HFF-Myc (cell line): ENCODE measurements at regions not wholly inside any gene's neighbourhood (a gene's known extent, or its start where the extent isn't known, plus 50 kb on each side); places are given as distances from the start of the nearest gene placed in this dataset.

Experiments
- DNase-seq: peaks from one replicate; pipeline ENCODE4 v3.0.0-alpha.2; 2011; ENCODE audit warnings: low read depth; ENCODE audit errors: extremely low read depth
- H3K4me3 ChIP-seq: replicated peaks from 2 replicates; pipeline ENCODE4 v1.5.1; 2011; ENCODE audit warnings: low read depth, mild to moderate bottlenecking, control low read depth, low read length
- TF ChIP-seq, protein P1 (sequence below): IDR thresholded peaks from 2 replicates; pipeline ENCODE4 v1.5.1; 2012; ENCODE audit warnings: mild to moderate bottlenecking, low read depth, low read length, control low read depth; ENCODE audit errors: missing control alignments

- DNase-seq = no peak
- H3K4me3 ChIP-seq = no peak overlapping the region
- TF ChIP-seq, protein P1, sequence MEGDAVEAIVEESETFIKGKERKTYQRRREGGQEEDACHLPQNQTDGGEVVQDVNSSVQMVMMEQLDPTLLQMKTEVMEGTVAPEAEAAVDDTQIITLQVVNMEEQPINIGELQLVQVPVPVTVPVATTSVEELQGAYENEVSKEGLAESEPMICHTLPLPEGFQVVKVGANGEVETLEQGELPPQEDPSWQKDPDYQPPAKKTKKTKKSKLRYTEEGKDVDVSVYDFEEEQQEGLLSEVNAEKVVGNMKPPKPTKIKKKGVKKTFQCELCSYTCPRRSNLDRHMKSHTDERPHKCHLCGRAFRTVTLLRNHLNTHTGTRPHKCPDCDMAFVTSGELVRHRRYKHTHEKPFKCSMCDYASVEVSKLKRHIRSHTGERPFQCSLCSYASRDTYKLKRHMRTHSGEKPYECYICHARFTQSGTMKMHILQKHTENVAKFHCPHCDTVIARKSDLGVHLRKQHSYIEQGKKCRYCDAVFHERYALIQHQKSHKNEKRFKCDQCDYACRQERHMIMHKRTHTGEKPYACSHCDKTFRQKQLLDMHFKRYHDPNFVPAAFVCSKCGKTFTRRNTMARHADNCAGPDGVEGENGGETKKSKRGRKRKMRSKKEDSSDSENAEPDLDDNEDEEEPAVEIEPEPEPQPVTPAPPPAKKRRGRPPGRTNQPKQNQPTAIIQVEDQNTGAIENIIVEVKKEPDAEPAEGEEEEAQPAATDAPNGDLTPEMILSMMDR = no peak
These were observed 308.1 kb upstream of the PKN2 start for GRCh38 chr1:88375977-88376376.

DNA sequence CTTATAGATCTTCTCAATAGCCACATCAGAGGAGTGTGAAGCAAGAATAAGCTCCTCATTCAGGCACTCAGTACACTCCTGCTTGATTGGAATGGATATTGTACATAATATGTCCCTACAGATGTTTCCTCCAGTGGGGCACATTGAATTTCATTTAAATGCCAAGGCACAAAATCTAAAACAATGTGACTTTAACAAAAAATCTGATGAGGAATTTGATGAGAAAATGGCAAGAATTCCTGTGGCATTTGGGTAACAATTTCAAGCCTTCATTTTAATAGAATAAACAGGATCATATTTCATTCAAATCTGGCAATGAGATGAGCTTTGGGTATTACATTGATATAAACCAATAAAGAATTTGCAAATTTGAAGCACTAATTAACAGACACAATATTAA is 307.7 kb upstream of the PKN2 start:
- H3K4me3 ChIP-seq = no peak overlapping the region
- no peak for DNase-seq
- TF ChIP-seq, protein P1 = no peak

DNA sequence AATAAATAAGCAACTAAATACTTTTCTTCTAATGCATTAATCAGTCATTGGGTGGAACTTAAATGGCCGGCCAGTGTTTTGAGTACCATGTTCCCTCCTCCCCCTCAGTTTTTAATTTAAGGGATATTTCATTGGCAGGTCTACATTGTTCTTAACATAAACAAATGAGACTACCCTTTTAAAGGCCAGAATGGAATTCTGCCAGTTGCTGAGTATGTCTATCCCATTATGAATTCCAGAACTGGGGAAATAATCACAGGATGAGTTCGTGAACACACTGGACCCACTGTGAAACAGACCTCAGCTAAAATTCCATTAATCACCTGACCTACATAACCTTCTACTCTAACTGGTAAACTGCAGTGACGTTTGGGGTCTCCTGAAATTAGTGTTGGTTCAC is 305.5 kb upstream of the PKN2 start:
- no peak for DNase-seq
- TF ChIP-seq, protein P1 = no peak
- H3K4me3 ChIP-seq = no peak overlapping the region

DNA sequence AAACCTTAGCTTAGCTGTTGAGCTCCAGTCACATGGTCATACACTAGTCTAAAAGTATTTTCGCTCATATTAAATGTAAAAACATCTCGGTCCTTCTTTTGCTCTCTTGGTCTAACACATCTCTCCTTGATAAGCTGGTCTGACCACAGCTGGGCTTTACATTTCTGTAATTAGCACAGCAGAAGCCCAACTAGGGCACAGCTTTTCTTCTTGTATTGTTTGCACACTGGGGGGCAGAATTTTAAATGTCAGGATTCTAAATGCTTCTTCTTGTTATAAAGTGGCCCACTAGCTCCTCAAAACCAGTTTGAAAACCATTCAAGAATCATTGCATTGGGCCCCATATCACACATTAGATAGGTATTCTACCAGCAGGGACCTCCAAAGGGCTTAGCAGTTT is 289.1 kb upstream of the PKN2 start:
- H3K4me3 ChIP-seq = no peak overlapping the region
- TF ChIP-seq, protein P1 = no peak
- no peak for DNase-seq

GRCh38 chr1:88398338-88398737 is 285.7 kb upstream of the PKN2 start:
- no peak for DNase-seq
- H3K4me3 ChIP-seq = no peak overlapping the region
- TF ChIP-seq, protein P1 = no peak

DNA sequence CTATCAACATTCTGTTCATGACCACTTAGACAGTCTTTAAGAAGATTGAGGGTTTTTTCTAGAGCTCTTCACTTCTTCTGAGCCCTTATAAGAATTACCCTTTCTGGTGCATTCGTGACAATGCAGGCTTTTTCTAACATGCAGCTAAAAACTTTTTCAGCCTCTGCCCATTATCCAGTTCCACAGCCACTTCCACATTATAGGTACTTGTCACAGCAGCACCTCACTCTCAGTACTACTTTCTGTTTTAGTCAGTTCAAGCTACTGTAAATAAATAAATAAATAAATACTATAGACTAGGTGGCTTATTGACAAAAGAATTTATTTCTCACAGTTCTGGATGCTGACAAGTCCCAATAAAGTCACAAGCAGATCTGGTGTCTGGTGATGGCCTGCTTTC is 284.4 kb upstream of the PKN2 start:
- no peak overlapping the region for H3K4me3 ChIP-seq
- no peak for DNase-seq
- TF ChIP-seq, protein P1 = no peak

- no peak overlapping the region for H3K4me3 ChIP-seq
- DNase-seq = no peak
- TF ChIP-seq, protein P1 = no peak
These were observed 282.8 kb upstream of the PKN2 start for GRCh38 chr1:88401313-88401712.
